ENCODE measurements at regions not wholly inside any gene's neighbourhood (a gene's known extent, or its start where the extent isn't known, plus 50 kb on each side); places are given as distances from the start of the nearest gene placed in this dataset.

DNA sequence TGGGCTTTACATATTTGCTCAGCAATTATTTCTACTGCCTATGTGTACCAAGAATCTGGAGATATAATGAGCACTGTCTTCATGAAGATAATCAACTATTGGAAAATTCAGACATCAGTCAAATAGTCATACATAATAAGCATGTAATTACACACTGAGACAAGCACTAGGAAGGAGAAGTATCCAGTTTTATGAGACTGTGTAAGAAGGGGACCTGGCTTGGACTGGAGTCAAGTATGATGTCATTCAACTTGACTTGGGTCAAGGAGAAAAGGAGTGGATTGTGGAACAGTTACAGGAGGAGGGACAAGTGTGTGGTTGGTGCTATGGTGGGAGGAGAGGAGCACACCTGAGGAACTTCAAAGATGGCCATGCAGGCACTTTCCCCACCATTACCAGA is 419.8 kb upstream of the TRIB2 start:
- Mint-ChIP-seq H3K4me3 (no peak overlapping the region), H3K27ac (no peak overlapping the region), H3K9me3 (peaks cover 2% of the 10 kb centered on the region)

DNA sequence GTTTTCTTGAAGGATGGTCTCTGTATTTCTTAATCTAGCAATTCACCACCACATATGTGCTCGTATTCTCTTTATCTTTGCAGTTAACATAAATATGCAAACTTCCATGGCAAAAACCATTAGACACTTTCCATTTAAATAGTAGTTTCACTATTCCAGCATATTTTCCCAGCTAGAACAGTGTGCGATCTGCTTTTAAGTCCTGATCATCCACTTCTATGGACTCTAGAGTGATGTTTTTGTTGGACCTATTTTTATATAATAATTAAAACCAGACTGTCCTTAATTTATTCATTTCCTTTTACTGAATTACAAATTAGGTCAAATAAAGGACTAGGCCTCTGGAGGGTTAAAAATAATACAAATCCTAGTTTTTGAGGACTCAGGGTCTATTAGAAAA is 418.4 kb upstream of the TRIB2 start:
- Mint-ChIP-seq H3K4me3 (no peak overlapping the region), H3K36me3 (peaks cover 8% of the 10 kb centered on the region), H3K27ac (no peak overlapping the region), H3K9me3 (no peaks in the 10 kb centered on the region), H3K27me3 (peaks cover 11 to 16% of the 10 kb centered on the region in 2 donors), H3K4me1 (ENCODE audit: low read depth in 2 of 2) (peaks cover 31 to 42% of the 10 kb centered on the region in 2 donors)
- no peak for DNase-seq (ENCODE audit: low spot score)
- ATAC-seq: no peak

More for the DNA sequence above, 419.8 kb upstream of the TRIB2 start:
- Mint-ChIP-seq H3K36me3 (peaks cover 8% of the 10 kb centered on the region), H3K27me3 (peaks cover 11 to 13% of the 10 kb centered on the region in 2 donors), H3K4me1 (ENCODE audit: low read depth in 2 of 2) (peaks cover 30 to 32% of the 10 kb centered on the region in 2 donors)
- DNase-seq (ENCODE audit: low spot score): no peak
- ATAC-seq: no peak

DNA sequence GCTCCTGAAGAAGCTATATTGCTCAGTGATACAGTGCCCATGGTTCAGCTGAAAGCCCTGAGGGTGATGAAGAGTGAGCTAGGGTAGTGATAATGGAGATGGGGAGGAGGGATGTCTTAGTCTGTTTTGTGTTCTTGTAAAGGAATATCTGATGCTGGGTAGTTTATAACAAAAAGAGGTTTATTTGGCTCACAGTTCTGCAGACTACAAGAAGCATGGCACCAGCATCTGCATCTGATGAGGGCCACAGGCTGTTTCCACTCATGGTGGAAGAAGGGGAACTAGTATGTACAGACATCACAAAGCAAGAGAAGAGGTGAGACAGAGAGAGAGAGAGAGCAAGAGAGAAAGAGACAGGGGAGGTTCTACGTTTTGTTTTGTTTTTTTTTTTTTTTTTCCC is 417.3 kb upstream of the TRIB2 start:
- Mint-ChIP-seq H3K36me3 (peaks cover 8% of the 10 kb centered on the region), H3K27ac (no peak overlapping the region), H3K4me1 (ENCODE audit: low read depth in 2 of 2) (peaks cover 23 to 39% of the 10 kb centered on the region in 2 donors), H3K27me3 (peaks cover 11 to 21% of the 10 kb centered on the region in 2 donors), H3K4me3 (no peak overlapping the region), H3K9me3 (no peaks in the 10 kb centered on the region)
- DNase-seq (ENCODE audit: low spot score) (no peak), ATAC-seq (no peak)

DNA sequence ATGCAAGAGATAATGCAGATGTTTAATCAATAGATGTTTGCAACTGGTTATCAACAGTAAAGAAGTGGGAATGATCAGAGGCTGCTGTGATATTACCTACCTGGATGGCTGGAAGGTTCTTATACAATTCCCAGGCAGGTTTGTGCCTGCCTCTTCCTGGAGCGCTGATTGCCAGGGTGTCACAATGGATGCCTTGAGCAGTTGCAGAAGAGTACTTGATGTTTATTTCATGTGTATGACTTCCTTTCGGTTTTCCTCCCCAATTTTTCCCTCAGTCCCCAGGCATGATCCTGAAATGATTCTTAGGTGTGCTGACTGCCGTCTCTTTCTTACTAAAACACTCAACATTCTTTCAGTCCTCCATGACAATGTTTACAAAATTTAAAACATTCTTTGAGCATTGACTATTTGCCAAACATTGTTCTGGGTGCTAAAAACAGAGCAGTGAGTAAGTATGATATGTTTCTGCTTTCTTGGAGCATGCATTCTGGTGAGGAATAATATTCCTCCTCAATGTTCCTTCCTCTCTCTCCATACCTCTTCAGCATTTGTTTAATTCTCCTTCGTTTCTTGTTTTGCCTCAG is 416.6 kb upstream of the TRIB2 start:
- Mint-ChIP-seq H3K27ac (no peak overlapping the region), H3K4me3 (no peak overlapping the region), H3K9me3 (no peaks in the 10 kb centered on the region), H3K27me3 (peaks cover 15 to 21% of the 10 kb centered on the region in 2 donors), H3K4me1 (ENCODE audit: low read depth in 2 of 2) (peaks cover 18 to 32% of the 10 kb centered on the region in 2 donors), H3K36me3 (peaks cover 8% of the 10 kb centered on the region)
- ATAC-seq (no peak), DNase-seq (ENCODE audit: low spot score) (no peak)

DNA sequence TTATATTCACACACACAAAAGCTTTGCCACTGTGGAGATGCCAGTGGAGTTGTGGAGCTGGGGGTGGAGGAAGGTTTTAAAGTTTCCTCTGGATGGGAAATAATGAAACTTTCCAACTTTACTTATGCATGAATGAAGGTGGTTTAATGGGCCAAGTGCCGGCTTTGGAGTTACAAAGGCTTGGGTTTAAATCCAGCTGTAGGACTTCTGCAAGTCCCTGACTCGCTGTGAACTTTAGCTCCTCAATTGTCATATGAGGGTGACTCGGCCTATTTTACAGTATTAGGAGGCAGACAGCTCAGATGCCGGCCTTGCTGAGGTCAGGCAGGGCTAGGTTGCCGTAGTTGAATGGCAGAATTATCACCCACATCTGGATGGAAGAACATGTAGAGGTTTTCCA is 415.8 kb upstream of the TRIB2 start:
- ATAC-seq (no peak), DNase-seq (ENCODE audit: low spot score) (no peak)
- H3K36me3 Mint-ChIP-seq: peaks cover 8% of the 10 kb centered on the region
- peaks cover 17 to 20% of the 10 kb centered on the region in 2 donors for H3K27me3 Mint-ChIP-seq
- H3K4me1 Mint-ChIP-seq (ENCODE audit: low read depth in 2 of 2): peaks cover 13 to 24% of the 10 kb centered on the region in 2 donors
- H3K4me3 Mint-ChIP-seq: no peak overlapping the region
- no peaks in the 10 kb centered on the region for H3K9me3 Mint-ChIP-seq
- no peak overlapping the region for H3K27ac Mint-ChIP-seq

DNA sequence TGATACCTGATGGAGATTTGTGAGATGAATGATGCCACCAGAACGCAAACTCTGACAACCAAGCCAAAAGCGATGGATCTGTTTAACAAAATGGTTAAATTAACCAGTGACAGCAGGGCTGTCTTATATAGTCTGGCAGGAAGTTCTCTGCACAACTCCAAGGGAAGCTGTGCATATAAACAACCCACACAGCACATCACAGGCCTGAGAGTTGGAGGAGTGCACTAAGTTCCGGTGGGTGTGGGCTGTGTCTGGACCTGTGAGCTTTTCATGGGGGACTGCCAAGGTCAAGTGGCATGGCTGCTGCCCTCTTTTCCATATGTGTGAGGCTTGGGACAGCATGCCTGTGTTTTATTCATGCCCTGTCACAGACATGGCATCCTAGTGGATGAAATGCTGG is 414.6 kb upstream of the TRIB2 start:
- no peak overlapping the region for H3K27ac Mint-ChIP-seq
- no peak overlapping the region for H3K4me3 Mint-ChIP-seq
- no peaks in the 10 kb centered on the region for H3K9me3 Mint-ChIP-seq
- peaks cover 8 to 21% of the 10 kb centered on the region in 2 donors for H3K4me1 Mint-ChIP-seq (ENCODE audit: low read depth in 2 of 2)
- peaks cover 11 to 18% of the 10 kb centered on the region in 2 donors for H3K27me3 Mint-ChIP-seq
- DNase-seq (ENCODE audit: low spot score) (no peak), ATAC-seq (no peak)
- H3K36me3 Mint-ChIP-seq: peaks cover 2% of the 10 kb centered on the region

DNA sequence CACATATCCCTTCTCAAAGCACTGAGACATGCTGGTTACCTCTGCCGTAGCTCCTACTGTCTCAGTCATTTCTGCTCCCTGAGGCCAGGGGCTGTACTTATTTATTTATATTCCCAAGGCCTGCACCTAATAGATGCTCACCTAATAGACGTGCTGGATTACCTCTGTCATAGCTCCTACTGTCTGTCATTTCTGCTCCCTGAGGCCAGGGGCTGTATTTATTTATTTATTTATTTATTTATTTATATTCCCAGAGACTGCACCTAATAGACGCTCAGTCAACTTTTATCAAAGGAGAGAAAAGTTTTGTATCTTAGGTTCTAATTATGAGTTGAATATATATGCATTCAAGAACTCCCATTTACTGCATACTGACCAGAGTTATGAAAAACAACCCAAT is 414.0 kb upstream of the TRIB2 start:
- Mint-ChIP-seq H3K36me3 (no peaks in the 10 kb centered on the region), H3K9me3 (no peaks in the 10 kb centered on the region), H3K27me3 (peaks cover 8 to 14% of the 10 kb centered on the region in 2 donors), H3K4me3 (no peak overlapping the region), H3K4me1 (ENCODE audit: low read depth in 2 of 2) (peaks cover 8 to 21% of the 10 kb centered on the region in 2 donors), H3K27ac (no peak overlapping the region)
- DNase-seq (ENCODE audit: low spot score) (no peak), ATAC-seq (no peak)

DNA sequence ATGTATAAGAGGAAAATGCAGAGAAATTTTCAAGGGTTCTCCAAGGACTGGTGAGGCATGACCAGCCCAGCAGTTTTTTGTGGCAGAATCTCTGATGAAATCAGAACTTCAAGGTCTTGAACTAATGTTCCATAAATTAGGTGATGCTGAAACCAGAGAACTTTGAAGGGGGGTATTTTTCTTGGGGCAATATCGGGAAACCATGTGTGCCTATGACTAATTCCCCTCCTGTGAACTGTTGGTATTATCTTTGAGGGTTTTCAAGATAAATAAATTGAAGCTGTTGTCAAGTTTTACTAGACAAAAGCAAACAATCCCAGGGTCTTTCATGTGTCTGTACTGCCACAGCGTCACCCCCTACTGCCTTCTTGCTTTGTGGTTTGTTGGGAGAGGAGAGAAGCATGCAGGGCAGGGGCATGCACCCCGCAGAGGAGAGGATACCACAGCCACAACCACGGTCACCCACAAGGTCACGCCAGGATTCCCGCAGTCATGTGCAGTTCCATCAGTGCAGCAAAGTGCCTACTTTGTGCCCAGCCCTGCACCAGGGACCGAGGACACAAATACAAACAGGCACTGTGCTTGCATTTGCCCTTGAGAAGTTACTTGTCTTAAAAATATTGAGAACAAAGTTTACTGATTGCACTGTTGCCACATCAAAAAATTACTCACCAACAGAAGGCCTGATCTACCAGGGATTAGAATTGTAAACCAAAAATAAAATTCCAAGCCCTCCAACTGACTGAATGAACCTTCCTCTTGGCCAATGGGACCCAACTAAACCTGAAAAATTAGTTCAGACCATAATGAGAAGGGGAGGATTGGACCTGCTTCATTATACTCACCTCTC is 413.3 kb upstream of the TRIB2 start:
- Mint-ChIP-seq H3K4me3 (peak overlapping the region; percentile 23), H3K4me1 (ENCODE audit: low read depth in 2 of 2) (peaks cover 8 to 21% of the 10 kb centered on the region in 2 donors), H3K27ac (no peak overlapping the region), H3K36me3 (no peaks in the 10 kb centered on the region), H3K27me3 (peaks cover 8 to 17% of the 10 kb centered on the region in 2 donors), H3K9me3 (no peaks in the 10 kb centered on the region)
- DNase-seq (ENCODE audit: low spot score): no peak
- peak in 1 of 2 donors; percentile 68 for ATAC-seq

DNA sequence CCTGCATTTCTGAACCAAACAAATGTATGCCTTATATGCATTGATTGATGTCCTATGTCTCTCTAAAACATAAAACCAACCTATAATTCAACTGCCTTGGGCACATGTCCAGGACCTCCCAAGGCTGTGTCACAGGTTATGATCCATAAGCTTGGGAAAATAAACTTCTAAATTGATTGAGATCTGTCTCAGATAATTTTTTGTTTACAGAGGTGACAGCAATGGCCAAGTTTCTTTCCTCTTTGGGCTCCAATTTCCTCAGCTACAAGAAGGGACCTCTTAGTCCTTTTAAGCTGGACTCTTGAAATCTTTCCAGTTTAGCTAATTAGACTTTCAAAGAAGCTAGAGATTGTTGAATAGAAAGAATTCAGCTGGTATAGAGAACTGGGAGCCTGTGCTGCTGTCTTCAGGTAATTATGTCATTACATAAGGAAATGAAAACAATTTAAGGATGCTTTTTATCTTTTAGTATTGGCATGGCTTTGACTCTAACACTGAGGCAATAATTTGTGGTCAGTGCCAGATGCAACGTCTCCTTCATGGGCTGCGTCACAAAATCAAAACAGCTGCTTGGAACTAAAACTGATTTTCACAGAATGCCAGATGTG is 412.1 kb upstream of the TRIB2 start:
- Mint-ChIP-seq H3K36me3 (no peaks in the 10 kb centered on the region), H3K9me3 (no peaks in the 10 kb centered on the region), H3K4me1 (ENCODE audit: low read depth in 2 of 2) (peaks cover 11 to 21% of the 10 kb centered on the region in 2 donors), H3K27ac (no peak overlapping the region), H3K4me3 (no peak overlapping the region), H3K27me3 (peaks cover 8 to 20% of the 10 kb centered on the region in 2 donors)
- no peak for DNase-seq (ENCODE audit: low spot score)
- ATAC-seq: no peak

DNA sequence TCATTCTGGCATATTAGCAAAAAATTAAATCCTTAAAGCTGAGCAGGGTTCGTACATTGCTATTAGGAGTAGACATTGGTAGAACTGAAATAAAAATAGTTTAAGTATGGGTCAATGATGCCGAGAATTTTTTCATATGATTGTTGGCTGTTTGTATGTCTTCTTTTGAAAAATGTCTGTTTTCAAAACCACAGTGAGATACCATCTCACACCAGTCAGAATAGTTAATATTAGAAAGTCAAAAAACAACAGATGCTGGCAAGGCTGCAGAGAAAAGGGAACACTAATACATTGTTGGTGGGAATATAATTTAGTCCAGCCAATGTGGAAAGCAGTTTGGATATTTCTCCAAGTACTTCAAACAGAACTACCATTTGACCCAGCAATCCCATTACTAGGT is 410.8 kb upstream of the TRIB2 start:
- no peaks in the 10 kb centered on the region for H3K9me3 Mint-ChIP-seq
- peaks cover 8 to 20% of the 10 kb centered on the region in 2 donors for H3K27me3 Mint-ChIP-seq
- H3K4me1 Mint-ChIP-seq (ENCODE audit: low read depth in 2 of 2): peaks cover 15 to 28% of the 10 kb centered on the region in 2 donors
- no peak overlapping the region for H3K27ac Mint-ChIP-seq
- H3K4me3 Mint-ChIP-seq: no peak overlapping the region
- H3K36me3 Mint-ChIP-seq: peaks cover 4% of the 10 kb centered on the region
- DNase-seq (ENCODE audit: low spot score): no peak
- ATAC-seq: no peak

DNA sequence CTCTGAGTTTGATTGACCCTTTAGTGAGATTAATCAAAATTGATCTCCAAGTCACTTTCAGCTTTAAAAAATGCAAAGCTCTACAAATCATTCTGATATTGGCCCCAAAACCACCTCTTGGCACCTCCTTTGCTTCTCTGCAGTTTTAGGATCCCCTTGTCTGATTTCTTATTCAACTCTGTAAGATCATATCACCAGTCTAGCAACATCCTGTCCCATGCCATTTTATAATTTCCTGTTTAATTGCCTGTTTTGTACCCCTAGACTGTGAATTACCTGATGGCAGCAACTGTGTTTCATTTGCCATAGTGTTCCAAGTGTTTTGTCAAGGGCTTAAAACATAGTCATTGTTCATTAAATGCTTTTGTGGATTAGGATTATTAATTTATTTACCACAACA is 406.3 kb upstream of the TRIB2 start:
- peaks cover 7 to 12% of the 10 kb centered on the region in 2 donors for H3K4me1 Mint-ChIP-seq (ENCODE audit: low read depth in 2 of 2)
- peaks cover 4% of the 10 kb centered on the region for H3K36me3 Mint-ChIP-seq
- DNase-seq (ENCODE audit: low spot score) (no peak), ATAC-seq (no peak)
- H3K4me3 Mint-ChIP-seq: no peak overlapping the region
- no peaks in the 10 kb centered on the region for H3K9me3 Mint-ChIP-seq
- no peak overlapping the region for H3K27ac Mint-ChIP-seq
- peaks cover 9 to 14% of the 10 kb centered on the region in 2 donors for H3K27me3 Mint-ChIP-seq

DNA sequence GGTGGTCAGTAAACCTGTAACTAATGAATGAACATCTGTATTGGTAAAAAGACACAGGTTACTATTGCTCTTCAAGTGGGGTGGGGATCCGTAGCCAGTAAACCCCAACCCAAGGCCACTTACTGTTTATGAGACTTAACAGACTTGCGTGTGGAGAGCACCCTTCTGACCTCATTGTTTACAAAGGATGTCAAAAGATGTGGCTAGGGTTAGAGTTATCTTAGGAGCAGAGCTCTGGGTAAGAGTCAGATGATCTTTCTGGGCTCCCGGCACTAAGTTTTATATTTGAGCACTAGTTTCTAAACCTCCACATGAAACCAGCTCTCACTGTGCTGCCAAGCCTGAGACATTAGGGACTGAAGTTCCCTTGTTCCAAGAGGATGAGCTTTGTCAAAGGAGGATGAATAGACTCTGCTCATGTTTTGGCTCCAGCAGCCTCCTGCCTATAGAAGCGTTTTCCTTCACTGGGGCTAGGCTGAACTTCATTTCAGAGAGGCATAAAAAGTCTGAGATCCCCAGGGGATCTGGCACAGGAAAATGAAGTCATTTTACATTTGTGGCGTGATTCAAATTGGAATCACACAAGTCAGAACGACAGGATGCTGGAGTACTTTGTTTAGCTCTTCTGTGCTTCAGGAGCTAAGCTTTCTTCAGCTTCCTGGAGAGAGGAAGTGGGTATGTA is 403.1 kb upstream of the TRIB2 start:
- peaks cover 4% of the 10 kb centered on the region for H3K36me3 Mint-ChIP-seq
- no peak for DNase-seq (ENCODE audit: low spot score)
- no peaks in the 10 kb centered on the region for H3K9me3 Mint-ChIP-seq
- H3K4me3 Mint-ChIP-seq: no peak overlapping the region
- H3K27ac Mint-ChIP-seq: no peak overlapping the region
- H3K4me1 Mint-ChIP-seq (ENCODE audit: low read depth in 2 of 2): peaks cover 21 to 32% of the 10 kb centered on the region in 2 donors
- ATAC-seq: no peak
- peaks cover 16 to 28% of the 10 kb centered on the region in 2 donors for H3K27me3 Mint-ChIP-seq

DNA sequence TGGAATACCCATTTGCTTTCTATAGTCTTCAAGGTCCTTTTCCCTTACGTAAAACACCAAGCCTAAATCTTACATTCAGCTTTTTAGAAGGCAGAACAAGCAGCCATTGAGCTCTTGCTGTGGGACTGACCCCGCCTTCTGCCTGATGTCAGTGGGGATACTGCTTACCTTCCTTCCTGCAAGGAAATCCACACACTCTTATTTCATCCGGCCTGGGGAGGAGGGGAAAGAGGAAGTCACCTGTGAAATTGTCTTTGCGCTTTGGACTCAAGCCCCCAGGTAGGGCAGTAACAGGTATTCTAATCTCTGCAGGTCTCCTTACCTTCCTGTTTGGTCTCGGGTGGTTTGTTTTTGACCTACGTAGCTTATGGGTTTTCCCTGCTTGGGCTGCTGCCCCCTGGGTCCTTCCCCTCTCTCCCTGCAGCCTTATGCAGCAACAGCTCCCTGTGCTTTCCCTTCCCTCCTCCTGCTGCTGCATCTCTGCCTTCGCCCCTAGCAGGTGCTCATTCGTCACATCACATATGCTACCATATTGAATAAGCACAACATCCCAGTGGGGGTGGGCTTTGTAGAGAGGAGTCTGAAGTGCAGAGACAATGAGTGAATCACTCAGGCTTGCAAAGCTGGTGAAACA is 402.5 kb upstream of the TRIB2 start:
- Mint-ChIP-seq H3K27ac (no peak overlapping the region), H3K4me1 (ENCODE audit: low read depth in 2 of 2) (peaks cover 21 to 28% of the 10 kb centered on the region in 2 donors), H3K27me3 (peaks cover 19 to 34% of the 10 kb centered on the region in 2 donors), H3K9me3 (no peaks in the 10 kb centered on the region), H3K4me3 (no peak overlapping the region), H3K36me3 (peaks cover 4% of the 10 kb centered on the region)
- ATAC-seq: no peak
- no peak for DNase-seq (ENCODE audit: low spot score)

Measured in natural killer cell treated with Interleukin-12 subunit alpha and Interleukin-12 subunit beta and Interleukin-15 and Interleukin-18, amount 100 ng/mL, for 72 hours (primary cell).